ENCODE measurements at regions not wholly inside any gene's neighbourhood (a gene's known extent, or its start where the extent isn't known, plus 50 kb on each side); places are given as distances from the start of the nearest gene placed in this dataset.
"Not testable (repeated sequence)": the region's sequence is repeated elsewhere in the genome, so short reads cannot be mapped to it uniquely, and the experiment has no call there.

- WGBS, 2 donors (ENCODE audit: low coverage in 1 of 2): 48% methylated on average over 6 of the region's 6 CpGs
Observed at GRCh38 chr3:78507196-78507984, 1260.4 kb downstream of the ROBO1 start.

DNA sequence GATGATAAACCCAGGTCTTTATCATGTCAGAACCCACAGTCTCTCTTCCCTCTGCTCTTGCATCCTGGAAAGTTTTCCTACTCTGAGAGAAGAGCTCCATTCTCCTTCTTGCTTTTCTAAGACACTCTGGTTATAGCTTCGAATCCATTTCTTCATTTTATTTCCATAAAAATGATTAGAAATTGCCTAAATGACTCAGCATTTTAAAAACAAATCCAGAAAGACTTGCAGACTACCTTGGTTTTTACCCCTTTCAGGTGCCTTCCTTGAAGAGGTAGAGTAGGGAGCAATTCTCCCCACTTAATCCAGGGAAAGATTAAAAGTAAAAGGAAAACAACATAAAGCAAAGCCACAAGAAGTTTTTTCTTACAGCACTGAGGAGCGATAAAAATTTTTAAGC lies 1256.0 kb downstream of the ROBO1 start:
- intact Hi-C loops (cut with DNase I; ENCODE audit: low total_unique reads): no loop called here

More at GRCh38 chr3:78507196-78507984, 1260.4 kb downstream of the ROBO1 start:
- DNase-seq: no peak
- H3K9me3 ChIP-seq: no peaks in the 10 kb centered on the region
- H3K4me3 ChIP-seq: no peak overlapping the region
- H3K36me3 ChIP-seq: no peaks in the 10 kb centered on the region
- in situ Hi-C loops (cut with MboI; ENCODE audit: low pct_ligation_motif_present in 1 of 4, low pct_unique_long_range_greater_than_20kb in 1 of 4, low sequenced_read_pairs in 3 of 4) (no loop called here), intact Hi-C loops (cut with DNase I; ENCODE audit: low total_unique reads) (no loop called here)
- TF ChIP-seq EP300 (IDR thresholded peaks at IDR 0.05; ENCODE audit: low read depth) (no peak), POLR2A (IDR thresholded peaks at IDR 0.05) (no peak), CTCF (IDR thresholded peaks at IDR 0.05) (no peak), POLR2AphosphoS5 (IDR thresholded peaks at IDR 0.05) (no peak)
- no peak overlapping the region for H3K27ac ChIP-seq
- no peaks in the 10 kb centered on the region for H3K27me3 ChIP-seq
- H3K4me1 ChIP-seq: no peaks in the 10 kb centered on the region

DNA sequence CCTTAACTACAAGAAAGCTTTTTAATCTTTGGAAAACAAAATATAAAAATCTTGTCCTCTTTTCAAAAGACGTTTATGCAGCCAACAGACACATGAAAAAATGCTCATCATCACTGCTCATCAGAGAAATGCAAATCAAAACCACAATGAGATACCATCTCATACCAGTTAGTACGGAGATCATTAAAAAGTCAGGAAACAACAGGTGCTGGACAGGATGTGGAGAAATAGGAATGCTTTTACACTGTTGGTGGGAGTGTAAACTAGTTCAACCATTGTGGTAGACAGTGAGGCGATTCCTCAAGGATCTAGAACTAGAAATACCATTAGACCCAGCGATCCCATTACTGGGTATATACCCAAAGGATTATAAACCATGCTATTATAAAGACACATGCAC lies 1255.0 kb downstream of the ROBO1 start:
- in situ Hi-C loops (cut with MboI; ENCODE audit: low pct_ligation_motif_present in 1 of 4, low pct_unique_long_range_greater_than_20kb in 1 of 4, low sequenced_read_pairs in 3 of 4); H3K36me3 ChIP-seq; H3K4me3 ChIP-seq; DNase-seq; H3K27me3 ChIP-seq; H3K9me3 ChIP-seq; H3K4me1 ChIP-seq; intact Hi-C loops (cut with DNase I; ENCODE audit: low total_unique reads); H3K27ac ChIP-seq: not testable (repeated sequence)
- 53 to 66% methylated on average over 4 of the region's 4 CpGs for WGBS, 2 donors (ENCODE audit: low coverage in 1 of 2)

More for the DNA sequence above, 1256.0 kb downstream of the ROBO1 start:
- WGBS, 2 donors (ENCODE audit: low coverage in 1 of 2): 46 to 48% methylated on average over 2 of the region's 2 CpGs
- TF ChIP-seq CTCF (IDR thresholded peaks at IDR 0.05): no peak
- TF ChIP-seq EP300 (IDR thresholded peaks at IDR 0.05; ENCODE audit: low read depth): no peak
- TF ChIP-seq POLR2AphosphoS5 (IDR thresholded peaks at IDR 0.05): no peak
- TF ChIP-seq POLR2A (IDR thresholded peaks at IDR 0.05): no peak
- no peak overlapping the region for H3K4me3 ChIP-seq
- H3K36me3 ChIP-seq: no peaks in the 10 kb centered on the region
- DNase-seq: no peak
- in situ Hi-C loops (cut with MboI; ENCODE audit: low pct_ligation_motif_present in 1 of 4, low pct_unique_long_range_greater_than_20kb in 1 of 4, low sequenced_read_pairs in 3 of 4): no loop called here
- no peaks in the 10 kb centered on the region for H3K27me3 ChIP-seq
- no peak overlapping the region for H3K27ac ChIP-seq
- H3K9me3 ChIP-seq: no peaks in the 10 kb centered on the region
- no peaks in the 10 kb centered on the region for H3K4me1 ChIP-seq

DNA sequence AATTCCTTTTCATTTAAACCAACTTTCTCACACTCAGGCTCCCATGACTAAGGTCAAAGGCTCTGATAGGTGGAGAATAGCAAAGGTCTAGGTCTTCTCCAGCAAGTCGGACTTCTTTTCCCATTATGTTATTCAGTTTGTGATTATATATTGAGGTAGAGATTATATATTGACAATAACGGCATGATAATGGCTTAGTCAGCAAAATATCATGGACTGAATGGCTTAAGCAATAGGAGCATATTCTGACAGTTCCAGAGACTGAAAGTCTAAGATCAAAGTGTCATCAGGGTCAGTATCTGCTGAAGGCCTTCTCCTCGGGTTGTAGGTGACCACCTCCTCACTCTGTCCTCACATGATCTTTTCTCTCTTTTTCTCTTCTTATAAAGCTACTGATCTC lies 1251.4 kb downstream of the ROBO1 start:
- Histone ChIP-seq H3K4me1 (no peaks in the 10 kb centered on the region), H3K36me3 (no peaks in the 10 kb centered on the region), H3K4me3 (no peak overlapping the region), H3K27ac (no peak overlapping the region), H3K9me3 (no peaks in the 10 kb centered on the region), H3K27me3 (no peaks in the 10 kb centered on the region)
- in situ Hi-C loops (cut with MboI; ENCODE audit: low pct_ligation_motif_present in 1 of 4, low pct_unique_long_range_greater_than_20kb in 1 of 4, low sequenced_read_pairs in 3 of 4) (no loop called here), intact Hi-C loops (cut with DNase I; ENCODE audit: low total_unique reads) (no loop called here)
- TF ChIP-seq POLR2AphosphoS5 (IDR thresholded peaks at IDR 0.05): no peak
- no peak for TF ChIP-seq EP300 (IDR thresholded peaks at IDR 0.05; ENCODE audit: low read depth)
- TF ChIP-seq CTCF (IDR thresholded peaks at IDR 0.05): no peak
- no peak for TF ChIP-seq POLR2A (IDR thresholded peaks at IDR 0.05)
- 64 to 72% methylated on average over 2 to 3 of the region's 3 CpGs for WGBS, 2 donors (ENCODE audit: low coverage in 1 of 2)
- no peak for DNase-seq

GRCh38 chr3:78516937-78517336 lies 1250.9 kb downstream of the ROBO1 start:
- no peak overlapping the region for H3K27ac ChIP-seq
- H3K4me3 ChIP-seq: no peak overlapping the region
- H3K4me1 ChIP-seq: no peaks in the 10 kb centered on the region
- no peaks in the 10 kb centered on the region for H3K9me3 ChIP-seq
- DNase-seq: no peak
- H3K27me3 ChIP-seq: no peaks in the 10 kb centered on the region
- intact Hi-C loops (cut with DNase I; ENCODE audit: low total_unique reads) (no loop called here), in situ Hi-C loops (cut with MboI; ENCODE audit: low pct_ligation_motif_present in 1 of 4, low pct_unique_long_range_greater_than_20kb in 1 of 4, low sequenced_read_pairs in 3 of 4) (no loop called here)
- TF ChIP-seq CTCF (IDR thresholded peaks at IDR 0.05) (no peak), EP300 (IDR thresholded peaks at IDR 0.05; ENCODE audit: low read depth) (no peak), POLR2A (IDR thresholded peaks at IDR 0.05) (no peak), POLR2AphosphoS5 (IDR thresholded peaks at IDR 0.05) (no peak)
- H3K36me3 ChIP-seq: no peaks in the 10 kb centered on the region

All from transverse colon (tissue), 4 donors.